ENCODE measurements at regions not wholly inside any gene's neighbourhood (a gene's known extent, or its start where the extent isn't known, plus 50 kb on each side); places are given as distances from the start of the nearest gene placed in this dataset.
"Not testable (repeated sequence)": the region's sequence is repeated elsewhere in the genome, so short reads cannot be mapped to it uniquely, and the experiment has no call there.

DNA sequence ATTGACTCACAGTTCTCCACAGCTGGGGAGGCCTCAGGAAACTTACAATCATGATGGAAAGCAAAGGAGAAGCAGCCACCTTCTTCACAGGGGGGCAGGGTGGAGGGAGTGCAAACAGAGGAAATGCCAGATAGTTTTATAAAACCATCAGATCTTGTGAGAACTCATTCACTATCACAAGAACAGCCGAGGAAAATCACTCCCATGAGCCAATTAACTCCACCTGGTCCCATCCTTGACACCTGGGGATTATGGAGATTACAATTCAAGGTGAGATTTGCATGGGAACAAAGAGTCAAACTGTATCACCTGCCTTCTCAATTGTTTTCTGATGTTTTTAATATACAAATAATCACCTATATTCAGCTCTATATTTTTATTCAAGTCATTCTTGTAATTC is 1527.3 kb upstream of the GOT2 start:
- H3K27me3 Mint-ChIP-seq (ENCODE audit: low read depth in 3 of 3): peaks cover 0 to 3% (median 0%) of the 10 kb centered on the region in 3 donors
- DNase-seq: no peak
- H3K4me1 Mint-ChIP-seq: no peaks in the 10 kb centered on the region
- peaks cover 0 to 4% (median 0%) of the 10 kb centered on the region in 3 donors for H3K36me3 Mint-ChIP-seq
- H3K9me3 Mint-ChIP-seq: peaks cover 3 to 42% (median 18%) of the 10 kb centered on the region in 6 donors
- no peak overlapping the region for H3K27ac Mint-ChIP-seq
- no peak overlapping the region for H3K4me3 Mint-ChIP-seq

DNA sequence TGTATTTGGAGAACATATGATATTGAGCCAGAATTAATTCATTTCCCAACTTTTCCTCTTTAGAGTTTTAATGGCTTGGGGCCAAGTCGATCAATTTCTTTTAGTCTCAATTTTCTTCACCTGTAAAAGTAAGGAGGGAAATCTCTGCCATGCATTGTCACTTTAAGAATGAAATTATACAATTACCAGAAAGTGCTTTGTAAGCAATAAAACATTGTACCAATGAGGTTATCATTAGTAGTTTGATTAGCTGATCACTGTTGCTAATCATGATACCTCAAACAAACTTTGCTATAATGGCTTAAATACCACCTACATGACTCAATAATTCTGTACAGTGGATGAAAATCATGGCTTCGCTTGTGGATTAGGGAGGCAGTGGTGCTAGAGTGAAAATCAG is 1525.8 kb upstream of the GOT2 start:
- Mint-ChIP-seq H3K4me1 (no peaks in the 10 kb centered on the region), H3K9me3 (peaks cover 5 to 42% (median 16%) of the 10 kb centered on the region in 6 donors), H3K27ac (no peak overlapping the region), H3K36me3 (peaks cover 0 to 4% (median 0%) of the 10 kb centered on the region in 3 donors), H3K27me3 (ENCODE audit: low read depth in 3 of 3) (peaks cover 0 to 2% (median 0%) of the 10 kb centered on the region in 3 donors), H3K4me3 (no peak overlapping the region)
- no peak for DNase-seq

DNA sequence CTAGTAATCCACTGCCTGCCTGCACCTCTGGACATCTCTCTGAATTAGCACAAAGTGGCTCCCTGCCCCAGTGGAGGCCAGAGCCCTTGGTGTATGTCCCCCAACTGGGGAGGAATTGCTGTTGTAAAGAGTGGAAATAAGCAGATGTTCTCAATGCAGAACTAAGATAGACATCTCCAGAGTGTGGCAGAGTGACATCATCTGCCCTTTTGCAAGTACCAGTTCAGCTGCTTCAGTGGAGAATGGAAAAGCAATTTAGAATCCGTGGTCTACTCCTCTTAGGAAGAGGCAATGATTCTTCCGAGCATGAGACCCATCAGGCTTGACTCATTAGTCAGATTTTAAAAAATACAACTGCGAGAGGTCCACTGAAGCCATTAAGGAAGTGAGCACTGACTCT is 1512.0 kb upstream of the GOT2 start:
- Mint-ChIP-seq H3K4me1 (no peaks in the 10 kb centered on the region), H3K36me3 (peaks cover 0 to 6% (median 0%) of the 10 kb centered on the region in 3 donors), H3K4me3 (no peak overlapping the region), H3K27me3 (ENCODE audit: low read depth in 3 of 3) (no peaks in the 10 kb centered on the region), H3K9me3 (peaks cover 7 to 39% (median 15%) of the 10 kb centered on the region in 6 donors), H3K27ac (no peak overlapping the region)
- DNase-seq: no peak

DNA sequence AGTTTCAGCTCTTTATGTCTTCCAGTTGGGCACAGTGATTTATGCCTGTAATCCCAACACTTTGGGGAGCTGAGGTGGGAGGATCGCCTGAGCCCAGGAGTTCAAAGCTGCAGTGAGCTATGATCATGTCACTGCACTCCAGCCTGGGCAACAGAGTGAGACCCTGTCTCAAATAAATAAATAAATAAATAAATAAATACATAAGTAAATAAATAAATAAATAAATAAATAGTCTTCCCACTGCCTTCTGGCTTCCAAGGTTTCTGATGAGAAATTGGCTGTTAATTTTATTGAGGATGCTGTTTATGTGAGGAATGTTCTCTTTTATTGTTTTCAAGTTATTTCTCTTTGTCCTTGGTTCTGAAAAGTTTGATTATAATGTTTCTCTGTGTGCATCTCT is 1507.6 kb upstream of the GOT2 start:
- Mint-ChIP-seq H3K36me3 (peaks cover 0 to 6% (median 0%) of the 10 kb centered on the region in 3 donors), H3K4me3 (no peak overlapping the region), H3K27ac (no peak overlapping the region), H3K4me1 (no peaks in the 10 kb centered on the region), H3K27me3 (ENCODE audit: low read depth in 3 of 3) (no peaks in the 10 kb centered on the region), H3K9me3 (peaks cover 10 to 50% (median 18%) of the 10 kb centered on the region in 6 donors)
- no peak for DNase-seq

DNA sequence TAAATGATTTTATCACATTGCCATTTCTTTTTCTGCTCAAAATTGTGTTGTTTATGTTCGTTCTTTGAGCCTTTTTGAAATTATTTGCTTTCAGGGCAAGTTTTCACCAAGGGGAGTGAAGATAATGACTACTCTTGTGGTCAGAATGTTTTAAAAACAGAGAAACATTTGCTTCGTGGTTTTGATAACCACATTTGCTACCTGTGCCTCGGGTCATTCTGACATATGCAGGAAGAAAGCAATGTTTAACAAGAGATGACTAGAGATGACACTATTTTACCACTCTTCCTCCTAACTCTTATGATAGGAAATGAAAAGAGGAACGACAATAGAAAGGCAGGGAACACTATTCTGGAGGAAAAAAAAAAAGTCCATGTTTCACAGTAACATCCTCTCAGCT is 1496.5 kb upstream of the GOT2 start:
- no peak overlapping the region for H3K4me3 Mint-ChIP-seq
- no peak for DNase-seq
- H3K4me1 Mint-ChIP-seq: peaks cover 0 to 7% of the 10 kb centered on the region in 2 donors
- no peak overlapping the region for H3K27ac Mint-ChIP-seq
- H3K27me3 Mint-ChIP-seq (ENCODE audit: low read depth in 3 of 3): peaks cover 0 to 3% (median 2%) of the 10 kb centered on the region in 3 donors
- H3K9me3 Mint-ChIP-seq: peaks cover 17 to 59% (median 23%) of the 10 kb centered on the region in 6 donors
- peaks cover 0 to under 1% (median 0%) of the 10 kb centered on the region in 3 donors for H3K36me3 Mint-ChIP-seq

DNA sequence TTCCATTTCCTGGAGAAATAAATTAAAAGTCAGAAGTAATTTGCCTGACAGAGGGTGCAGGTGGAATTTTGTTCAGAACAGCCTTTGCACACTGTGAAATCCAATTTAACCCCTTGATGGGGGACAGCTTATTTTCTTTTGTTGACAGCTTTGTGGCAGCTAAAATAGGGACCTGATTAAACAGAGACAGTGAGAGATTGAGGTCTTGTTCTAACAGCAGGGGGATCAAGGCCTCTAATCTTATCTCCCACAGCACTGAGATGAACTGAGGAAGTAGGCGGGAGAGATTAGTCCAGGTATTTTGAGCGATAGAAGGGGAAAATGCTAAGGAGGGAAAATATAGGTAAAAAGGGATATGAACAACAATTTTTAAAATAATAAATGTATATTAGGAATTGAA is 1491.4 kb upstream of the GOT2 start:
- H3K27ac Mint-ChIP-seq: no peak overlapping the region
- no peak overlapping the region for H3K4me3 Mint-ChIP-seq
- DNase-seq: no peak
- H3K27me3 Mint-ChIP-seq (ENCODE audit: low read depth in 3 of 3): peaks cover 0 to 3% (median 2%) of the 10 kb centered on the region in 3 donors
- H3K36me3 Mint-ChIP-seq: peaks cover 0 to 5% (median 0%) of the 10 kb centered on the region in 3 donors
- peaks cover 9 to 40% (median 18%) of the 10 kb centered on the region in 6 donors for H3K9me3 Mint-ChIP-seq
- H3K4me1 Mint-ChIP-seq: peaks cover 0 to under 1% of the 10 kb centered on the region in 2 donors

DNA sequence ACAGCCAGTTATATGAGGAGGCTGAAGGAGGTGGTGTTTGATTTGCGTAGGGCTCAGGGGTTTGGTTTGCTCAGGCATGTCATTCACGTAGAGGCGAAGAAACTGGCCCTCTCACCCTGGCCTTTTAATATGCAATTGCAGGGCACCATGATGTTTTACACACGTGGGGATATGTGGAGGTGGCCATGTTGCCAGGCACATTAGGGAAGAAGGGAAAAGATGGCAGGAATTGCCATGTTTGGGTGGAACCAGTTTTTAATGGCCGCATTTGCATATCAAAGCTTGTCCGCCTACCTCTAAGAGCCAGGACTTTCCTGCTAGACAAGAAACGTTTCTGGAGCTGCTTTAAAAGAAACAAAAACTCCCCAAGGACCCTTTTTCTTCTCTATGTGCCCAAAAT is 1483.7 kb upstream of the GOT2 start:
- H3K4me1 Mint-ChIP-seq: no peaks in the 10 kb centered on the region
- no peak overlapping the region for H3K27ac Mint-ChIP-seq
- H3K4me3 Mint-ChIP-seq: no peak overlapping the region
- DNase-seq: no peak
- no peaks in the 10 kb centered on the region for H3K27me3 Mint-ChIP-seq (ENCODE audit: low read depth in 3 of 3)
- peaks cover 4 to 41% (median 14%) of the 10 kb centered on the region in 6 donors for H3K9me3 Mint-ChIP-seq
- H3K36me3 Mint-ChIP-seq: no peaks in the 10 kb centered on the region

DNA sequence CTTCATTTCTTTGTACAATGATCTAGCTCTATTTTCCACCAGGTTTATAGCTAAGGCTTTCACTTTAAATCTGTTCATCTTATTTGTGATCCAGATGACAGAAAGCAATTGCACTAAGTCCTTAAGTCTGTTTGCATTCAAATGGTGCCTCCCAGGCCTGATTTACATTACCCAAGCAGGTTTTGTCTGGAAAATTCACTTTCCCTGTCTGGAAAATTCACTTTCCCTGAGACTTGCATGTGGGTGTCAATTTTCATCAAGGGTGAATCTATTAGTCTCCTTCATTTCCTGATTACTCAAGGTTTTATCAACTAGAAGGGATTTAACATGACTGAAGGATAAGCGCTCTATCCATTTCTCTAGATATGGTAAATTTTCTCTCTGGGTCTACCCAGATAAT is 1480.2 kb upstream of the GOT2 start:
- H3K9me3 Mint-ChIP-seq: peaks cover 2 to 53% (median 22%) of the 10 kb centered on the region in 6 donors
- H3K4me1 Mint-ChIP-seq: no peaks in the 10 kb centered on the region
- H3K27me3 Mint-ChIP-seq (ENCODE audit: low read depth in 3 of 3): no peaks in the 10 kb centered on the region
- no peak overlapping the region for H3K4me3 Mint-ChIP-seq
- H3K27ac Mint-ChIP-seq: no peak overlapping the region
- no peak for DNase-seq
- H3K36me3 Mint-ChIP-seq: no peaks in the 10 kb centered on the region

DNA sequence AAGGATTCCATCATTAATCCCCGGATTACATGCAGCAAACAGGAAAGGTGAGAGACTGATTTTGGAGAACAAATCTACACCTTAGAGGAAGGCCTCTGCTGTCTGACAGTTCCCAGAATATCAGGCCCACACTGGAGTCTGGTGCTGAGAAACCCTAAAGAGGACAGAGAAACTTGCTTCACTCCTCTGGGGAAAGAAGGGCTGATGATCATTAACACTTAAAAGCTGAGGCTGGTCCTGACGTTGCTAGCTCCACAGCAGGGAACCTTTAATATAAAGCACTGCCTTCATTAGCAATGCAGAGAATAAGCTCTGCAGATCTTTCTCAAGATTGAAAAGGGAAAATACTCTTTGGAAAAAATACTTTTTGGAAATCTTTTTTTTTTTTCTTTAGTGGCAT is 1472.4 kb upstream of the GOT2 start:
- no peaks in the 10 kb centered on the region for H3K36me3 Mint-ChIP-seq
- no peak for DNase-seq
- no peaks in the 10 kb centered on the region for H3K4me1 Mint-ChIP-seq
- no peak overlapping the region for H3K27ac Mint-ChIP-seq
- H3K27me3 Mint-ChIP-seq (ENCODE audit: low read depth in 3 of 3): no peaks in the 10 kb centered on the region
- no peak overlapping the region for H3K4me3 Mint-ChIP-seq
- H3K9me3 Mint-ChIP-seq: peaks cover 0 to 45% (median 13%) of the 10 kb centered on the region in 6 donors

DNA sequence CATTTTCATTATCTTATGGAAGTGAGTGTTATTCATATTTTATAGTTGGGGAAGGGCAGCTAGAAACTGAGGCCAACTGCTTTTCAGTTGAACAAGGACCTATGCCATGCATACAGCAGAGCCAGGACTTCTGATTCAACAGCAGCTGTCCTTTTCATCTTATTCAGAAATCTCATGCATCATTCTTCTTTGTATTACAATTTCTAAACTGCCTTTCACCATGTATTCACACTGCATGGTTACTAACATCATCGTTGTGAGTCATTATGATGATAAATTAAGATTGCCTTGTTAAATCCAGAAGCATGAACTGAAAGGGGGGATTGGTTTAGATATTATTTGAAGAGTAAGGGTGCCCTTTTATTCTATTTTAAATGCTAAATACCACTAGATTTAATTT is 1470.1 kb upstream of the GOT2 start:
- H3K27ac Mint-ChIP-seq: no peak overlapping the region
- DNase-seq: no peak
- H3K36me3 Mint-ChIP-seq: peaks cover 0 to 8% (median 0%) of the 10 kb centered on the region in 3 donors
- H3K9me3 Mint-ChIP-seq: peaks cover 2 to 63% (median 16%) of the 10 kb centered on the region in 6 donors
- H3K4me1 Mint-ChIP-seq: no peaks in the 10 kb centered on the region
- peaks cover 0 to 2% (median 0%) of the 10 kb centered on the region in 3 donors for H3K27me3 Mint-ChIP-seq (ENCODE audit: low read depth in 3 of 3)
- H3K4me3 Mint-ChIP-seq: no peak overlapping the region

DNA sequence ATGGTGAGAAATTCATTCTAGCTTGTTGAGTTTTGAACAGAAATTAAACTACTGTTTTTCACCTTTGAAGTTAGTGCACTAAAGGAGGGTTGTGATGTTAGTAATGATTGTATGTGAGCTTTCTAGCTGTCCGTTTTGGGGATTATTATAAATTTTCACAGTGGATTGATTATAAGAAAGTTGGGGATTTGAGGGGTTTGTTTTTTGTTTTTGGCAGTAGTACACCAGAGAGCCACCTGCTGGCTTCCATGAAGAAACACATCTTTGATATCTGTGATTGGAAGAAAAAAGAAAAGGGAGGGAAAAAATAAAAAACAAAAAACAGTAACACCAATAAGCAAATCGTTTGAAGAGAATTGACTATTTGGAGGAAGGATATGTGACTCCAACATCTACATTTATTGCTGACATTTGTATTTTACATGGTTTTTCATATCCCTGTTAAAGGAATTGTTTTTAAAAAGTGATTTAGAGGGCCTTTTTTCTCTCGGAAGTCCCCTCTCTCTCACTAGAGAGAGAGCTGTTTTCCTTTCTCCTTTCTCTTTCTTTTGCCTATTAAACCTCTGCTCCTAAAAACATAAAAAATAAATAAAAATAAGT is 1469.5 kb upstream of the GOT2 start:
- H3K27ac Mint-ChIP-seq: no peak overlapping the region
- DNase-seq: no peak
- peaks cover 2 to 68% (median 18%) of the 10 kb centered on the region in 6 donors for H3K9me3 Mint-ChIP-seq
- no peak overlapping the region for H3K4me3 Mint-ChIP-seq
- peaks cover 0 to 8% (median 0%) of the 10 kb centered on the region in 3 donors for H3K36me3 Mint-ChIP-seq
- H3K4me1 Mint-ChIP-seq: no peaks in the 10 kb centered on the region
- H3K27me3 Mint-ChIP-seq (ENCODE audit: low read depth in 3 of 3): peaks cover 0 to 2% (median 0%) of the 10 kb centered on the region in 3 donors

DNA sequence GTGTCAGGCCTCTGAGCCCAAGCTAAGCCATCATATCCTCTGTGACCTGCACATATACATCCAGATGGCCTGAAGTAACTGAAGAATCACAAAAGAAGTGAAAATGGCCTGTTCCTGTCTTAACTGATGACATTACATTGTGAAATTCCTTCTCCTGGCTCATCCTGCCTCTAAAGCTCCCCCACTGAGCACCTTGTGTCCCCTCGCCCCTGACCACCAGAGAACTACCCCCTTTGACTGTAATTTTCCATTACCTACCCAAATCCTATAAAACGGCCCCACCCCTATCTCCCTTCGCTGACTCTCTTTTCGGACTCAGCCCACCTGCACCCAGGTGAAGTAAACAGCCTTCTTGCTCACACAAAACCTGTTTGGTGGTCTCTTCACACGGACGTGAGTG is 1466.6 kb upstream of the GOT2 start:
- not testable (repeated sequence) for H3K36me3 Mint-ChIP-seq; H3K27ac Mint-ChIP-seq; H3K4me3 Mint-ChIP-seq; H3K4me1 Mint-ChIP-seq; H3K27me3 Mint-ChIP-seq (ENCODE audit: low read depth in 3 of 3); DNase-seq
- peaks cover 2 to 52% (median 19%) of the 10 kb centered on the region in 6 donors for H3K9me3 Mint-ChIP-seq

DNA sequence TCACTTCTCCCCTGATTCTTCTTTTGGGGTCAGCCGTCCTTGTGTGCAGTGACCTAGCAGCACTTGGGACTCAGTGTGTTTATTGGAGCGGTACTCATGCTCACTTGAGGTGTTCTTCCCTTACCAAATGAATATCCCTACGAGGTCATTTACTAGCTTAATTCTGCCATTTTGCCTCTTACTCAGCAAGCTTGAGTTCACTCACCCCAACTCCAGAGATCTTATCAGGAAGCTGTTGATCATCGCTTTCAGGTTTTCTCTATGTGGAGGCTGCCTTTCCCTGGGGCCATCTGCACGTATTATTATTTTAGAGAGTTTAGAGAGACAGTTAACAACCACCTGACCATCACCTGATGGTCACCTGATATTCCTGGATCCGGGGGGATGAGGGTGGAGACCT is 1466.0 kb upstream of the GOT2 start:
- peaks cover 2 to 51% (median 19%) of the 10 kb centered on the region in 6 donors for H3K9me3 Mint-ChIP-seq
- H3K4me3 Mint-ChIP-seq: no peak overlapping the region
- H3K36me3 Mint-ChIP-seq: peaks cover 0 to 8% (median 0%) of the 10 kb centered on the region in 3 donors
- H3K27me3 Mint-ChIP-seq (ENCODE audit: low read depth in 3 of 3): peaks cover 0 to 2% (median 0%) of the 10 kb centered on the region in 3 donors
- H3K4me1 Mint-ChIP-seq: no peaks in the 10 kb centered on the region
- no peak for DNase-seq
- H3K27ac Mint-ChIP-seq: no peak overlapping the region

DNA sequence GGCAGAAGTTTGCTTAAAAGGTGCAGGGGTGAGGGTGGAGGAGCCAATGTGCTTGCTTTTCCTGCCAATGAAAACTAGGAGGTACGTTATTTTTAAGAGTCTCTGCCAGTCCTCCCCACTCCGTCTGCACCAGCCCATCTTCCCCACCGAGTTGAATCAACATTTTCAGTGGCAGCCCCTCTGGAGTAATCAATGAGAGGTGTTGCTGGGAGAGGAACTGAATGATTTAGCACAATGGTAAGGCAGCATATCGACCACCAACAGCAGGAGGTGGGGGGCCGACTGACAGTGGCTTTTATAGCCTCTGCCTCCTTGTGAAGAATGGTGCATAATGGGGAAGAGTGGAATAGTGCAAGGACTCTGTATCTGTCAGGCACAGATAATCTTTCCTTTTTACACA is 1465.0 kb upstream of the GOT2 start:
- no peak overlapping the region for H3K27ac Mint-ChIP-seq
- H3K9me3 Mint-ChIP-seq: peaks cover 6 to 53% (median 22%) of the 10 kb centered on the region in 6 donors
- no peak overlapping the region for H3K4me3 Mint-ChIP-seq
- H3K4me1 Mint-ChIP-seq: no peaks in the 10 kb centered on the region
- H3K36me3 Mint-ChIP-seq: peaks cover 0 to 8% (median 0%) of the 10 kb centered on the region in 3 donors
- DNase-seq: no peak
- H3K27me3 Mint-ChIP-seq (ENCODE audit: low read depth in 3 of 3): peaks cover 0 to 2% (median 0%) of the 10 kb centered on the region in 3 donors

DNA sequence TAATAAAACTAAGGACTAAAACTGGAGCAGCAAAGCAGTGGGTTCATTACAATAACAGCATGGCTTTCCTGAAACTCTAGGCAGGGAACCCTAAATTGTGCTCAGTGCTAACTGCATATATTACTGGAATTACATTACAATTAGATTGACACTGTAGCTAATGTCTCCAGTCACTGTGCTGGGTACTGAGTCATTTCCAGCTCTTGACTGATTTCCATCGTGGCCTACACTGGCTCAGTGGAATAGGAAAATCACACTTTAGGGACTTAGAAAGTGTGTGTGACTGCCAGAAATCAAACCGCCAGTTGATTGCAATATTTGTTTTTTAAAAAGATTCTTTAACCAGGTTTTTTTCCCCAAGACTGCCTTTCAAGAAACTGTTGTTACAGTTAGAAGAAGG is 1447.4 kb upstream of the GOT2 start:
- Mint-ChIP-seq H3K4me1 (no peaks in the 10 kb centered on the region), H3K4me3 (no peak overlapping the region), H3K27ac (no peak overlapping the region), H3K27me3 (ENCODE audit: low read depth in 3 of 3) (peaks cover 0 to 3% (median 0%) of the 10 kb centered on the region in 3 donors), H3K36me3 (peaks cover 0 to 4% (median 0%) of the 10 kb centered on the region in 3 donors), H3K9me3 (peaks cover 6 to 37% (median 17%) of the 10 kb centered on the region in 6 donors)
- no peak for DNase-seq
